ENCODE measurements at regions not wholly inside any gene's neighbourhood (a gene's known extent, or its start where the extent isn't known, plus 50 kb on each side); places are given as distances from the start of the nearest gene placed in this dataset.

- Histone ChIP-seq H3K36me3 (no peaks in the 10 kb centered on the region), H3K27ac (no peak overlapping the region), H3K9me3 (no peaks in the 10 kb centered on the region), H3K4me1 (no peaks in the 10 kb centered on the region), H3K4me3 (no peak overlapping the region), H3K27me3 (no peaks in the 10 kb centered on the region)
- no peak for DNase-seq (ENCODE audit: low spot score)
- no peak for TF ChIP-seq CTCF (IDR thresholded peaks at IDR 0.05)
Measured at GRCh38 chr3:66593978-66594377, 93.2 kb upstream of the LRIG1 start.

- no peak overlapping the region for H3K4me3 ChIP-seq
- no peaks in the 10 kb centered on the region for H3K4me1 ChIP-seq
- no peak for TF ChIP-seq CTCF (IDR thresholded peaks at IDR 0.05)
- H3K36me3 ChIP-seq = no peaks in the 10 kb centered on the region
- H3K9me3 ChIP-seq = no peaks in the 10 kb centered on the region
- H3K27ac ChIP-seq = no peak overlapping the region
- DNase-seq (ENCODE audit: low spot score) = no peak
- H3K27me3 ChIP-seq = no peaks in the 10 kb centered on the region
Measured at GRCh38 chr3:66597308-66597863, 96.6 kb upstream of the LRIG1 start.

- DNase-seq (ENCODE audit: low spot score) = no peak
- Histone ChIP-seq H3K9me3 (no peaks in the 10 kb centered on the region), H3K4me3 (no peak overlapping the region), H3K27ac (no peak overlapping the region), H3K4me1 (no peaks in the 10 kb centered on the region), H3K36me3 (no peaks in the 10 kb centered on the region), H3K27me3 (no peaks in the 10 kb centered on the region)
- TF ChIP-seq CTCF (IDR thresholded peaks at IDR 0.05) = no peak
Measured at GRCh38 chr3:66598168-66598567, 97.3 kb upstream of the LRIG1 start.

GRCh38 chr3:66602237-66602636 is 101.4 kb upstream of the LRIG1 start:
- H3K4me3 ChIP-seq = no peak overlapping the region
- H3K36me3 ChIP-seq = no peaks in the 10 kb centered on the region
- no peaks in the 10 kb centered on the region for H3K4me1 ChIP-seq
- no peak for TF ChIP-seq CTCF (IDR thresholded peaks at IDR 0.05)
- no peak for DNase-seq (ENCODE audit: low spot score)
- H3K27me3 ChIP-seq = no peaks in the 10 kb centered on the region
- no peak overlapping the region for H3K27ac ChIP-seq
- H3K9me3 ChIP-seq = no peaks in the 10 kb centered on the region

GRCh38 chr3:66602691-66603090 is 101.9 kb upstream of the LRIG1 start:
- no peaks in the 10 kb centered on the region for H3K4me1 ChIP-seq

More at GRCh38 chr3:66602691-66603090, 101.9 kb upstream of the LRIG1 start:
- no peak for DNase-seq (ENCODE audit: low spot score)
- no peak for TF ChIP-seq CTCF (IDR thresholded peaks at IDR 0.05)
- Histone ChIP-seq H3K27ac (no peak overlapping the region), H3K4me3 (no peak overlapping the region), H3K27me3 (no peaks in the 10 kb centered on the region), H3K36me3 (no peaks in the 10 kb centered on the region), H3K9me3 (no peaks in the 10 kb centered on the region)
